ENCODE measurements at regions not wholly inside any gene's neighbourhood (a gene's known extent, or its start where the extent isn't known, plus 50 kb on each side); places are given as distances from the start of the nearest gene placed in this dataset.
"Not testable (repeated sequence)": the region's sequence is repeated elsewhere in the genome, so short reads cannot be mapped to it uniquely, and the experiment has no call there.

- TF ChIP-seq, protein P1, sequence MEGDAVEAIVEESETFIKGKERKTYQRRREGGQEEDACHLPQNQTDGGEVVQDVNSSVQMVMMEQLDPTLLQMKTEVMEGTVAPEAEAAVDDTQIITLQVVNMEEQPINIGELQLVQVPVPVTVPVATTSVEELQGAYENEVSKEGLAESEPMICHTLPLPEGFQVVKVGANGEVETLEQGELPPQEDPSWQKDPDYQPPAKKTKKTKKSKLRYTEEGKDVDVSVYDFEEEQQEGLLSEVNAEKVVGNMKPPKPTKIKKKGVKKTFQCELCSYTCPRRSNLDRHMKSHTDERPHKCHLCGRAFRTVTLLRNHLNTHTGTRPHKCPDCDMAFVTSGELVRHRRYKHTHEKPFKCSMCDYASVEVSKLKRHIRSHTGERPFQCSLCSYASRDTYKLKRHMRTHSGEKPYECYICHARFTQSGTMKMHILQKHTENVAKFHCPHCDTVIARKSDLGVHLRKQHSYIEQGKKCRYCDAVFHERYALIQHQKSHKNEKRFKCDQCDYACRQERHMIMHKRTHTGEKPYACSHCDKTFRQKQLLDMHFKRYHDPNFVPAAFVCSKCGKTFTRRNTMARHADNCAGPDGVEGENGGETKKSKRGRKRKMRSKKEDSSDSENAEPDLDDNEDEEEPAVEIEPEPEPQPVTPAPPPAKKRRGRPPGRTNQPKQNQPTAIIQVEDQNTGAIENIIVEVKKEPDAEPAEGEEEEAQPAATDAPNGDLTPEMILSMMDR (IDR thresholded peaks at IDR 0.05) = not testable (repeated sequence)
- TF ChIP-seq POLR2A, EP300 (IDR thresholded peaks at IDR 0.05): not testable (repeated sequence)
These were observed 3083.7 kb downstream of the RPIA start for GRCh38 chr2:91775193-91775592.
